Prostate gland (tissue), 2 donors: ENCODE measurements at regions not wholly inside any gene's neighbourhood (a gene's known extent, or its start where the extent isn't known, plus 50 kb on each side); places are given as distances from the start of the nearest gene placed in this dataset.

ENCODE experiments used
- DNase-seq: peaks from one replicate; pipeline ENCODE4 v3.0.0-alpha.2; 2019; ENCODE audit warnings: low spot score
- H3K27ac ChIP-seq, 2 donors: fragments of 200-600 bp; sonication (generic); 2 replicates each; pipeline ENCODE4 v1.5.1; 2017 to 2019
- H3K27me3 ChIP-seq: fragments of 200-600 bp; sonication (generic); replicated peaks from 2 replicates; pipeline ENCODE4 v1.5.1; 2019; ENCODE audit not compliant: insufficient read depth
- H3K36me3 ChIP-seq, 2 donors: fragments of 200-600 bp; sonication (generic); 1 replicate in 1 of 2; 2 replicates in 1 of 2; pipeline versions ENCODE4 v1.5.1 to v1.8.1; 2017 to 2019
- H3K4me1 ChIP-seq: fragments of 200-600 bp; sonication (generic); replicated peaks from 2 replicates; pipeline ENCODE4 v1.5.1; 2019
- H3K4me3 ChIP-seq, 2 donors: fragments of 200-600 bp; sonication (generic); 2 replicates each; pipeline ENCODE4 v1.5.1; 2017 to 2019
- H3K9me3 ChIP-seq: fragments of 200-600 bp; sonication (generic); 2 replicates; pipeline ENCODE4 v1.5.1; 2017
- POLR2A ChIP-seq: fragments of 450-650 bp; IDR thresholded peaks from one replicate; pipeline ENCODE4 v1.6.1; 2016; ENCODE audit warnings: antibody characterized with exemption, mild to moderate bottlenecking
- POLR2AphosphoS5 ChIP-seq: sonication (generic); formaldehyde crosslinking; IDR thresholded peaks from one replicate; pipeline ENCODE4 v1.6.1; 2017; ENCODE audit warnings: antibody characterized with exemption
- WGBS: methylation state at CpG from one replicate; pipeline ENCODE4 v1.1.5; 2018; 5-methylcytosine and 5-hydroxymethylcytosine counted together
- intact Hi-C: fragments of 100-400 bp; cut with DNase I; formaldehyde crosslinking; loops from one replicate; pipeline ENCODE4 v1.14.2; 2022
- TF ChIP-seq, protein P1 (sequence below), 4 experiments: fragments of 200-600 bp in 2 of 4; fragments of 450-650 bp in 2 of 4; sonication (generic) in 2 of 4; IDR thresholded peaks; 1 replicate in 3 of 4; 2 replicates in 1 of 4; pipeline ENCODE4 v1.5.1; 2016 to 2019; ENCODE audit warnings: antibody characterized with exemption in 4 of 4, mild to moderate bottlenecking in 2 of 4, moderate library complexity in 2 of 4

DNA sequence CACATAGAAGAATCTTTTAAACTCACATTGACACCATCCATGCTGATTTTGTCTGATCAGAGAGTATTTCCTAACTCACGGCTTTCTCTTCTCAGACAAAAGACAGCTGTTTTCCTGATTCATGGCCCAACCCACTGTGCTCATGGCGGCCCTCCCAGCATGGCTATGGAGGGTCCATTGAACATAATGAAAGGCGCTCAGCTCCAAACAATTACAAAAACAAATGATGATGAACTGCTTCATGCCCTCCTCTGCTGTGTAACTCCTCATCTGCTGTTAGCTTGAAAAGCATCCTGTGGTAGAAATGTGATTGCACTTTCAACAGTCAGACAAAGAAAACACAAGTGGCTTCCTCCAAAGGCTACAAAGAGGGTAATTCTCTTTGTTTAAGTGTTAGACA, 673.8 kb downstream of the PRELID2 start:
- Histone ChIP-seq H3K4me3 (no peak overlapping the region), H3K36me3 (no peaks in the 10 kb centered on the region), H3K9me3 (no peaks in the 10 kb centered on the region), H3K4me1 (no peaks in the 10 kb centered on the region), H3K27ac (no peak overlapping the region), H3K27me3 (no peaks in the 10 kb centered on the region)
- TF ChIP-seq, protein P1, sequence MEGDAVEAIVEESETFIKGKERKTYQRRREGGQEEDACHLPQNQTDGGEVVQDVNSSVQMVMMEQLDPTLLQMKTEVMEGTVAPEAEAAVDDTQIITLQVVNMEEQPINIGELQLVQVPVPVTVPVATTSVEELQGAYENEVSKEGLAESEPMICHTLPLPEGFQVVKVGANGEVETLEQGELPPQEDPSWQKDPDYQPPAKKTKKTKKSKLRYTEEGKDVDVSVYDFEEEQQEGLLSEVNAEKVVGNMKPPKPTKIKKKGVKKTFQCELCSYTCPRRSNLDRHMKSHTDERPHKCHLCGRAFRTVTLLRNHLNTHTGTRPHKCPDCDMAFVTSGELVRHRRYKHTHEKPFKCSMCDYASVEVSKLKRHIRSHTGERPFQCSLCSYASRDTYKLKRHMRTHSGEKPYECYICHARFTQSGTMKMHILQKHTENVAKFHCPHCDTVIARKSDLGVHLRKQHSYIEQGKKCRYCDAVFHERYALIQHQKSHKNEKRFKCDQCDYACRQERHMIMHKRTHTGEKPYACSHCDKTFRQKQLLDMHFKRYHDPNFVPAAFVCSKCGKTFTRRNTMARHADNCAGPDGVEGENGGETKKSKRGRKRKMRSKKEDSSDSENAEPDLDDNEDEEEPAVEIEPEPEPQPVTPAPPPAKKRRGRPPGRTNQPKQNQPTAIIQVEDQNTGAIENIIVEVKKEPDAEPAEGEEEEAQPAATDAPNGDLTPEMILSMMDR (IDR thresholded peaks at IDR 0.05) = no peak
- TF ChIP-seq POLR2AphosphoS5 (no peak), POLR2A (no peak)
- no peak for DNase-seq
- intact Hi-C loops = no loop called here
- WGBS = 79% methylated on average over 3 of the region's 3 CpGs

DNA sequence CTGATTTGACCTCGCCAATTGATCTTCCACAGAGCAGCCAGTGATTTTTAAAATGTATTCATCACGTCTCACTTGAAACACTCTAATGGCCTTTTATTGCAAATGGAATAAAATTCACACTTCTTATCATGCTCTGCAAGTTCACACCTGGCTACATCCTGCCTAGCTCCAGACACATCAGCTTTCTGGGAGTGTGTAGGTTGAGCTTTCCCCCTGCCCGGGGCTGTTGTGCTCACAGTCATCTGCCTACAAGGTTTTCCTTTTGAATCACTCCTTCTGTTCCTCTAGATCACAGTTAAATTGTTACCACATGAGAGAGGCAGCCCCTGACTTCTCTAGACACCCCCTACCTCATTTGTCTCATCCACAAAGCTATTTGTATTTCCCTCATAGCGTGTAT, 674.5 kb downstream of the PRELID2 start:
- H3K27me3 ChIP-seq = no peaks in the 10 kb centered on the region
- H3K9me3 ChIP-seq = no peaks in the 10 kb centered on the region
- intact Hi-C loops = no loop called here
- H3K36me3 ChIP-seq = no peaks in the 10 kb centered on the region
- WGBS = 71% methylated on average over 4 of the region's 4 CpGs
- no peaks in the 10 kb centered on the region for H3K4me1 ChIP-seq
- no peak overlapping the region for H3K4me3 ChIP-seq
- no peak overlapping the region for H3K27ac ChIP-seq
- TF ChIP-seq POLR2AphosphoS5 (no peak), POLR2A (no peak)
- TF ChIP-seq, protein P1 (IDR thresholded peaks at IDR 0.05) = no peak
- DNase-seq = no peak

DNA sequence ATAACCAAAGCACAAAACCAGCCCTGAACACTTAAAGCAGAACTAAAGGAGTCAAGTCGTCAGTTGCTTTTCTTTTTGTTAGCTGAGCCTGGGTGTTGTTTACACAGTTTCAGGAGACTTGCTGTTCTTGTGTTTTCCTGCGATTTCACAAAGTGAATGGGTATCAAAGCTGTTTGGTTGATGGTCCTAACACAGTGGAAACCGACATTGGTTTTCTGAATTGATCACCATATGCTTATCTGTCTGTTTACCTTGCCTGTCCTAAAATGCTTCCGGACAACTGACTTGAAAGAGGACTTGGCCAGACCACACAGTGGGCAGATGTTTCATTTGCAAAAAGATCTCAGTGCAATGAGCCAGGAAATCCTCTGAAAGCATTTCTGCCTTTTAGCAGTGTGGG, 676.4 kb downstream of the PRELID2 start:
- intact Hi-C loops = no loop called here
- H3K4me3 ChIP-seq = no peak overlapping the region
- no peaks in the 10 kb centered on the region for H3K36me3 ChIP-seq
- no peak for DNase-seq
- H3K4me1 ChIP-seq = no peaks in the 10 kb centered on the region
- H3K27ac ChIP-seq = no peak overlapping the region
- no peaks in the 10 kb centered on the region for H3K27me3 ChIP-seq
- TF ChIP-seq POLR2A = no peak
- TF ChIP-seq, protein P1 (IDR thresholded peaks at IDR 0.05) = no peak
- TF ChIP-seq POLR2AphosphoS5 = no peak
- H3K9me3 ChIP-seq = no peaks in the 10 kb centered on the region
- WGBS = 10% methylated on average over 4 of the region's 4 CpGs

- Histone ChIP-seq H3K4me3 (no peak overlapping the region), H3K27ac (no peak overlapping the region), H3K9me3 (no peaks in the 10 kb centered on the region), H3K4me1 (no peaks in the 10 kb centered on the region), H3K36me3 (no peaks in the 10 kb centered on the region), H3K27me3 (no peaks in the 10 kb centered on the region)
- intact Hi-C loops = no loop called here
- no peak for DNase-seq
- TF ChIP-seq, protein P1 (IDR thresholded peaks at IDR 0.05) = no peak
- TF ChIP-seq POLR2A (no peak), POLR2AphosphoS5 (no peak)
Measured at GRCh38 chr5:145157841-145158240, 677.3 kb downstream of the PRELID2 start.

DNA sequence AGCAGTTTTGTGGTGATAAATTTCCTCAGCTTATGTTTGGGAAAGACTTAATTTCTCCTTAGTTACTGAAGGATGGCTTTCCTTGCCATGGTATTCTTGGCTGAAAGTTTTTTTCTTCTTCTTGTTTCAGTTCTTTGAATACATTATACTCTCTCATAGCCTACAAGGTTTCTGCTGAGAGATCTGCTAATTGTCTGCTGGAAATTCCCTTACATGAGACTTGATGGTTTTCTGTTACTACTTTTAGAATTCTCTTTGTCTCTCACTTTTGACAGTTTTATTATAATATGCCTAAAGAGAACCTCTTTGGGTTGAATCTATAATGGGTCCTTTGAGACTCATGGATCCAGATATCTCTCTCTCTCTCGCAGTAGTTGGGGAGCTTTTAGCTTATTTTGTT, 693.6 kb downstream of the PRELID2 start:
- TF ChIP-seq, protein P1 (IDR thresholded peaks at IDR 0.05) = no peak
- TF ChIP-seq POLR2A (no peak), POLR2AphosphoS5 (no peak)
- no peak for DNase-seq
- no peaks in the 10 kb centered on the region for H3K36me3 ChIP-seq
- 66% methylated on average over 1 of the region's 1 CpG for WGBS
- H3K4me1 ChIP-seq = no peaks in the 10 kb centered on the region
- H3K9me3 ChIP-seq = no peaks in the 10 kb centered on the region
- no peak overlapping the region for H3K4me3 ChIP-seq
- H3K27ac ChIP-seq = no peak overlapping the region
- H3K27me3 ChIP-seq = no peaks in the 10 kb centered on the region
- intact Hi-C loops = no loop called here
